ENCODE measurements at regions not wholly inside any gene's neighbourhood (a gene's known extent, or its start where the extent isn't known, plus 50 kb on each side); places are given as distances from the start of the nearest gene placed in this dataset.

DNA sequence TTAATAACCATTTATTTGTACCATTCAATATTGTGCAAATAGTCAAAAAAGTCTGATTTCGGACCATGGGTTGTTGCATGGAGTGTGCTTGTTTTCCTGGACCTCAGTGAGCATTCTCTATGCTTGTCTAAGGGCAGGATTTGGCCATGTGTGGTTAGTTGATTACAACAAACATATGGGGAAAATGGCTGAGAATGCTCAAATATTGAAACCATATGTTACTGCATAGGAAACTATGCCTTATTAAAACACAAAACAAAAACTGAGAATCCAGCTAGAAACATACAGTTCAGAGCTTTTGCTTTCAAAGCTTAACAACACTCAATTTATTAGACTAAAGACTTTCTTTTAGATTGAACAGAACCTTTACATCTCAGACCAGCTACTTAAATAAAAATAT is 928.3 kb downstream of the NR2F1-AS1 start:
- Histone ChIP-seq H3K79me2 (ENCODE audit: low read length) (no peaks in the 10 kb centered on the region), H3K36me3 (replicated peaks; ENCODE audit: low read depth, low read length) (no peaks in the 10 kb centered on the region), H2AFZ (ENCODE audit: low read depth, low read length) (no peak overlapping the region), H4K20me1 (ENCODE audit: insufficient read depth, low read length) (no peaks in the 10 kb centered on the region), H3K4me3 (ENCODE audit: low read length) (no peak overlapping the region), H3K4me1 (ENCODE audit: low read length) (no peaks in the 10 kb centered on the region), H3K27me3 (ENCODE audit: low read depth, low read length) (no peaks in the 10 kb centered on the region), H3K27ac (ENCODE audit: low read length) (no peak overlapping the region), H3K9me3 (ENCODE audit: insufficient read depth, low read length) (no peaks in the 10 kb centered on the region), H3K9ac (ENCODE audit: low read length) (no peak overlapping the region), H3K4me2 (ENCODE audit: low read length) (no peak overlapping the region)
- TF ChIP-seq, protein P1, sequence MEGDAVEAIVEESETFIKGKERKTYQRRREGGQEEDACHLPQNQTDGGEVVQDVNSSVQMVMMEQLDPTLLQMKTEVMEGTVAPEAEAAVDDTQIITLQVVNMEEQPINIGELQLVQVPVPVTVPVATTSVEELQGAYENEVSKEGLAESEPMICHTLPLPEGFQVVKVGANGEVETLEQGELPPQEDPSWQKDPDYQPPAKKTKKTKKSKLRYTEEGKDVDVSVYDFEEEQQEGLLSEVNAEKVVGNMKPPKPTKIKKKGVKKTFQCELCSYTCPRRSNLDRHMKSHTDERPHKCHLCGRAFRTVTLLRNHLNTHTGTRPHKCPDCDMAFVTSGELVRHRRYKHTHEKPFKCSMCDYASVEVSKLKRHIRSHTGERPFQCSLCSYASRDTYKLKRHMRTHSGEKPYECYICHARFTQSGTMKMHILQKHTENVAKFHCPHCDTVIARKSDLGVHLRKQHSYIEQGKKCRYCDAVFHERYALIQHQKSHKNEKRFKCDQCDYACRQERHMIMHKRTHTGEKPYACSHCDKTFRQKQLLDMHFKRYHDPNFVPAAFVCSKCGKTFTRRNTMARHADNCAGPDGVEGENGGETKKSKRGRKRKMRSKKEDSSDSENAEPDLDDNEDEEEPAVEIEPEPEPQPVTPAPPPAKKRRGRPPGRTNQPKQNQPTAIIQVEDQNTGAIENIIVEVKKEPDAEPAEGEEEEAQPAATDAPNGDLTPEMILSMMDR (IDR thresholded peaks at IDR 0.05; ENCODE audit: low read depth, low read length) = no peak
- TF ChIP-seq EZH2phosphoT487 (IDR thresholded peaks at IDR 0.05; ENCODE audit: low read depth) = no peak

DNA sequence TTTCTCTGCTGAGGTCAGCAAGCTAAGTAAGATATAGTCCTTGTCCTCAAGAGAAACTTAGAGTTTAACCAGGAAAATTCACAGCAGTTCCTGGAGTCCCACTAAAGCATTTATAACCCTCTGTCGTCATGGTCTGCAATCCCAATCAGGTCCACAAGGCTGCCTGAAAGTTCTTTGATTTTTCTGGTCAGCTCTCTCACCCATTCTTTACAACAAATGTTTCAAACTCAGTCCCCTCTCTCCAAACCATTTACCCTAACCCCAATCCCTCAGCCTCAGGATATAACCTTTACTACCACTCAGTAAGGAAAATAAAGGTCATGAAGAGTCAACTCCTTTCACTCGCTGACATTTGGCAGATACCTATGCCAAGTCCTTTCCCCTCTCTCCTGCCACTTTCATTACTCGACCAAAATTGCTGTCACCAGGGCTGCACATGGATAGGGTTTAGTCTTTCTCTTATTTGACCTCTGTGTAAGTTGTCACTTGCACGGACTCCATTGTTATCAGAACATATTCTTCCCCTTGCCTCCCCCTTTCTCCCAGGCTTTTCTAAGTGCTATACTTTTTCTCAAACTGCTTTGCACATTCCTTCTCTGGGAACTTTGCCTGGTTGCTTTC is 936.6 kb downstream of the NR2F1-AS1 start:
- Histone ChIP-seq H2AFZ (ENCODE audit: low read depth, low read length) (no peak overlapping the region), H3K9ac (ENCODE audit: low read length) (no peak overlapping the region), H3K27ac (ENCODE audit: low read length) (no peak overlapping the region), H3K27me3 (ENCODE audit: low read depth, low read length) (no peaks in the 10 kb centered on the region), H3K4me3 (ENCODE audit: low read length) (no peak overlapping the region), H4K20me1 (ENCODE audit: insufficient read depth, low read length) (no peaks in the 10 kb centered on the region), H3K9me3 (ENCODE audit: insufficient read depth, low read length) (no peaks in the 10 kb centered on the region), H3K4me1 (ENCODE audit: low read length) (no peaks in the 10 kb centered on the region), H3K36me3 (replicated peaks; ENCODE audit: low read depth, low read length) (no peaks in the 10 kb centered on the region), H3K79me2 (ENCODE audit: low read length) (no peaks in the 10 kb centered on the region), H3K4me2 (ENCODE audit: low read length) (no peak overlapping the region)
- TF ChIP-seq, protein P1 (IDR thresholded peaks at IDR 0.05; ENCODE audit: low read depth, low read length) = no peak
- TF ChIP-seq EZH2phosphoT487 (IDR thresholded peaks at IDR 0.05; ENCODE audit: low read depth) = no peak

DNA sequence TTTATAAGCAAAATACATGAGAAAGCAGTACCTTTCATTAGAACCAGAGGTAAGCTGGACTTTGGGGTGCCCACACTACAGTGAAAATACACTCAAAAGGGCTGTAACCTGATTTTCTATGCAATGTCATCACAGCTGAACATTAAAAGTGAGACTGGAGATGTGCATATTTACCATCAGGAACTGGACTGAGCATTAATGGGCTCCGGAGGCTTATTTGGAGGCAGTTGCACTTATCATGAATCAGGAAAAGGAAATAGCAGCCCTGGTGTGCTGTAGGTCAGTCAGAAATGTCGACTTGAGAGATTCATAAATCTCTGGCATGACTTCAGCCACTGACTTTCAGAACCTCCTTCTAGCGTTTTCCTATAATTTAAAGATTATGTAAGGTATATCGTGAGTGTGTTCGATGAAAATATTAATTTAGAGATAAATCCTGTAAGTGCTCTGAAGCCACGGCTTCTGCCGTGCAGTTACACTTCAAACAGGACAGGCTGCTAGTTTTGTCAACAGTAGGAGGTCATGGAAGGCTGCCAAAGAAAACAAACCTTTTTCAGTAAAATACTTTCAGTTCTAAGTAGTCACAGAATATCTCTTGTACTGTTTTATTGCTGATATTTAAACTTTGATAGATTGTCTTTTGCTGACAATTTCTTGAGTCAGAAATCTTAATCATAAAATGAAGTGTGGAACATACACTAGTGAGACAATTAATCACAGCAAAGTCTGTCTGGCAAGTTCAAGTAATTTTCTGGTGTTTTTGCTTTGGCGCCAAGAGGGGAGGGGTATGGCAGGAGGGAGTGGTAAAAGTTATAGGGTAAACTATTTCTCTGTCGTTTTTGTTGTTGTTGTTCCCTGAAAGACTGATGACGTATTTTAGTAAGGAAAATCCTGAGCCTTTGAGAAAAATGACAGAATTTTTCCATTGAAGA is 939.7 kb downstream of the NR2F1-AS1 start:
- no peaks in the 10 kb centered on the region for H3K4me1 ChIP-seq (ENCODE audit: low read length)
- H3K36me3 ChIP-seq (replicated peaks; ENCODE audit: low read depth, low read length) = no peaks in the 10 kb centered on the region
- H3K9ac ChIP-seq (ENCODE audit: low read length) = no peak overlapping the region
- no peaks in the 10 kb centered on the region for H4K20me1 ChIP-seq (ENCODE audit: insufficient read depth, low read length)
- H3K4me3 ChIP-seq (ENCODE audit: low read length) = no peak overlapping the region
- H3K27ac ChIP-seq (ENCODE audit: low read length) = no peak overlapping the region
- TF ChIP-seq, protein P1 (IDR thresholded peaks at IDR 0.05; ENCODE audit: low read depth, low read length) = no peak
- TF ChIP-seq EZH2phosphoT487 (IDR thresholded peaks at IDR 0.05; ENCODE audit: low read depth) = no peak
- H2AFZ ChIP-seq (ENCODE audit: low read depth, low read length) = no peak overlapping the region
- H3K79me2 ChIP-seq (ENCODE audit: low read length) = no peaks in the 10 kb centered on the region
- H3K4me2 ChIP-seq (ENCODE audit: low read length) = no peak overlapping the region
- H3K27me3 ChIP-seq (ENCODE audit: low read depth, low read length) = no peaks in the 10 kb centered on the region
- H3K9me3 ChIP-seq (ENCODE audit: insufficient read depth, low read length) = no peaks in the 10 kb centered on the region

DNA sequence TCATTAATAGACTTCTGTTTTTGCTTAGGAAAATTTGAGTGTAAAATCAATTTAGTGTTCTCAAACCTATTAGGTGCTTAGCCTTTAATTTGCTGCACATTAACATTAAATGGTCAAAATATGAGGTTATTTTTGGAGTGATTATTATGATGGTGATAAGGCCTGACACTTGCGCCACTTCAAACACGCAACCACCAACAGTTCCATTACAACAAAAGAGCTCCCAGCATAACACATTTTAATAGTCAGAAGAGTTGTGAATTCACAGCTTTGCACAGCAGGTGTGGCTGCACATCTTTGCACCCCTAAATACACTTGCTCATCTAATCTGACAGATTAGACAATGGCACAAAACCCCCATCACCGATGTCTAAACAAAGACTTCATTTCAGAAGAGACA is 940.7 kb downstream of the NR2F1-AS1 start:
- Histone ChIP-seq H3K9ac (ENCODE audit: low read length) (no peak overlapping the region), H2AFZ (ENCODE audit: low read depth, low read length) (no peak overlapping the region), H3K36me3 (replicated peaks; ENCODE audit: low read depth, low read length) (no peaks in the 10 kb centered on the region), H3K27ac (ENCODE audit: low read length) (no peak overlapping the region), H3K79me2 (ENCODE audit: low read length) (no peaks in the 10 kb centered on the region), H3K4me2 (ENCODE audit: low read length) (no peak overlapping the region), H3K27me3 (ENCODE audit: low read depth, low read length) (no peaks in the 10 kb centered on the region), H3K4me3 (ENCODE audit: low read length) (no peak overlapping the region), H3K4me1 (ENCODE audit: low read length) (no peaks in the 10 kb centered on the region), H4K20me1 (ENCODE audit: insufficient read depth, low read length) (no peaks in the 10 kb centered on the region), H3K9me3 (ENCODE audit: insufficient read depth, low read length) (no peaks in the 10 kb centered on the region)
- no peak for TF ChIP-seq EZH2phosphoT487 (IDR thresholded peaks at IDR 0.05; ENCODE audit: low read depth)
- TF ChIP-seq, protein P1 (IDR thresholded peaks at IDR 0.05; ENCODE audit: low read depth, low read length) = no peak

Data from OCI-LY3 (cell line).